HepG2 (cell line): ENCODE measurements at regions not wholly inside any gene's neighbourhood (a gene's known extent, or its start where the extent isn't known, plus 50 kb on each side); places are given as distances from the start of the nearest gene placed in this dataset.

Experiments
- CEBPB ChIP-seq: IDR thresholded peaks from 2 replicates; pipeline ENCODE4 v1.6.1; 2011; ENCODE audit warnings: low read depth, low read length, improper control_type of control experiment, borderline replicate concordance
- CHD4 ChIP-seq: fragments of 200-600 bp; sonication (generic); IDR thresholded peaks from 2 replicates; pipeline ENCODE4 v1.7.0; 2017; ENCODE audit warnings: mild to moderate bottlenecking, low read length, borderline replicate concordance
- FOXK1 ChIP-seq: sonication (generic); formaldehyde crosslinking; IDR thresholded peaks from 2 replicates; pipeline ENCODE4 v1.4.0; 2020; ENCODE audit warnings: low read depth, missing genetic modification reagents, borderline replicate concordance
- KLF6 ChIP-seq: IDR thresholded peaks from 2 replicates; pipeline ENCODE4 v1.8.0; 2016; ENCODE audit warnings: missing biosample characterization, missing genetic modification reagents
- NFKBIZ ChIP-seq: IDR thresholded peaks from 2 replicates; pipeline ENCODE4 v1.6.1; 2018; ENCODE audit warnings: missing genetic modification reagents, missing compliant biosample characterization
- SMYD3 ChIP-seq: sonication (generic); formaldehyde crosslinking; IDR thresholded peaks from 2 replicates; pipeline ENCODE4 v1.8.1; 2023; ENCODE audit warnings: mild to moderate bottlenecking, missing genetic modification reagents
- SOX6 ChIP-seq, 2 experiments: fragments of 450-650 bp in 1 of 2; sonication (generic) in 1 of 2; formaldehyde crosslinking in 1 of 2; IDR thresholded peaks; 2 replicates each; pipeline versions ENCODE4 v1.4.0 to v1.6.1; 2017 to 2020; ENCODE audit warnings: antibody characterized with exemption in 1 of 2, mild to moderate bottlenecking in 1 of 2, missing genetic modification reagents in 1 of 2
- TBX2 ChIP-seq: sonication (generic); formaldehyde crosslinking; IDR thresholded peaks from 2 replicates; pipeline ENCODE4 v1.5.0; 2020; ENCODE audit warnings: missing genetic modification reagents, mild to moderate bottlenecking, borderline replicate concordance
- TMF1 ChIP-seq: sonication (generic); formaldehyde crosslinking; IDR thresholded peaks from 2 replicates; pipeline ENCODE4 v1.8.1; 2022; ENCODE audit warnings: low read depth, missing genetic modification reagents
- ZNF33B ChIP-seq: sonication (generic); formaldehyde crosslinking; IDR thresholded peaks from 2 replicates; pipeline ENCODE4 v1.5.1; 2020; ENCODE audit warnings: mild to moderate bottlenecking, missing genetic modification reagents
- ZNF556 ChIP-seq: sonication (generic); formaldehyde crosslinking; IDR thresholded peaks from 2 replicates; pipeline ENCODE4 v1.4.0; 2020; ENCODE audit warnings: mild to moderate bottlenecking, missing genetic modification reagents, borderline replicate concordance
- ZNF737 ChIP-seq: sonication (generic); formaldehyde crosslinking; IDR thresholded peaks from 2 replicates; pipeline ENCODE4 v1.5.0; 2020; ENCODE audit warnings: missing genetic modification reagents, mild to moderate bottlenecking, borderline replicate concordance
- TF ChIP-seq, protein P1 (sequence below): sonication (generic); formaldehyde crosslinking; IDR thresholded peaks from 2 replicates; pipeline ENCODE4 v1.4.0; 2020; ENCODE audit warnings: mild to moderate bottlenecking, missing genetic modification reagents
- TF ChIP-seq, protein P2 (sequence below): sonication (generic); formaldehyde crosslinking; IDR thresholded peaks from 2 replicates; pipeline ENCODE4 v1.4.0; 2020; ENCODE audit warnings: missing genetic modification reagents
- TF ChIP-seq, protein P3 (sequence below): sonication (generic); formaldehyde crosslinking; IDR thresholded peaks from 2 replicates; pipeline ENCODE4 v1.5.0; 2020; ENCODE audit warnings: mild to moderate bottlenecking, missing genetic modification reagents, moderate library complexity
- TF ChIP-seq, protein P4 (sequence below): IDR thresholded peaks from 2 replicates; pipeline ENCODE4 v1.6.1; 2016; ENCODE audit warnings: missing compliant biosample characterization, missing genetic modification reagents, borderline replicate concordance
- TF ChIP-seq, protein P5 (sequence below): IDR thresholded peaks from 2 replicates; pipeline ENCODE4 v1.6.1; 2016
- TF ChIP-seq, protein P6 (sequence below): sonication (generic); formaldehyde crosslinking; IDR thresholded peaks from 2 replicates; pipeline ENCODE4 v1.4.0; 2020; ENCODE audit warnings: missing genetic modification reagents

DNA sequence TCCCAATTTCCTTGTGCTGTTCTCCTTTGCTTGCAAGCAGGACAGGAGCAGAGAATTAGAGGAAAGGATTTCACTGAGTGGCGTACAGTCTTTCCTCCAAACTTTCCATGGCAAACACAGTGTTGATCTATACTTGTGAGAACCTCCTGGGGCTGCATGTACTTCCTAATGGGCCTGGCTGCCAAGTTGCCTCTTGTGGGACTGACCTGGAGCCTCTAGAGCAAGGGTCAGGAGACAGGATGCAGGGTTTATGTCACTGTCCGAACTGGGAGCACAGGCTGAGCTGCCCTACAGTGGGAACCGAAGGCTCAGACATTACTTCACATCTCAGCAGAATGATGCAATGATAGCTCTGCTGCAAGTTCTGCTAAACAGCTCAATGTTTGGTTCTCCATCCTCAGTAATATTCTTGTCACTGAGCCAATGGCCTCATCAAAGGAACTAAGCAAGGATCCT, 102.3 kb downstream of the ENC1 start (continued):
- peak; percentile 40; the same call in 1 of the 2 replicates for TF ChIP-seq FOXK1 (CRISPR knock-in tag)
- TF ChIP-seq TBX2 (CRISPR knock-in tag): peak; percentile 65; the same call in 1 of the 2 replicates
- TF ChIP-seq, protein P1, sequence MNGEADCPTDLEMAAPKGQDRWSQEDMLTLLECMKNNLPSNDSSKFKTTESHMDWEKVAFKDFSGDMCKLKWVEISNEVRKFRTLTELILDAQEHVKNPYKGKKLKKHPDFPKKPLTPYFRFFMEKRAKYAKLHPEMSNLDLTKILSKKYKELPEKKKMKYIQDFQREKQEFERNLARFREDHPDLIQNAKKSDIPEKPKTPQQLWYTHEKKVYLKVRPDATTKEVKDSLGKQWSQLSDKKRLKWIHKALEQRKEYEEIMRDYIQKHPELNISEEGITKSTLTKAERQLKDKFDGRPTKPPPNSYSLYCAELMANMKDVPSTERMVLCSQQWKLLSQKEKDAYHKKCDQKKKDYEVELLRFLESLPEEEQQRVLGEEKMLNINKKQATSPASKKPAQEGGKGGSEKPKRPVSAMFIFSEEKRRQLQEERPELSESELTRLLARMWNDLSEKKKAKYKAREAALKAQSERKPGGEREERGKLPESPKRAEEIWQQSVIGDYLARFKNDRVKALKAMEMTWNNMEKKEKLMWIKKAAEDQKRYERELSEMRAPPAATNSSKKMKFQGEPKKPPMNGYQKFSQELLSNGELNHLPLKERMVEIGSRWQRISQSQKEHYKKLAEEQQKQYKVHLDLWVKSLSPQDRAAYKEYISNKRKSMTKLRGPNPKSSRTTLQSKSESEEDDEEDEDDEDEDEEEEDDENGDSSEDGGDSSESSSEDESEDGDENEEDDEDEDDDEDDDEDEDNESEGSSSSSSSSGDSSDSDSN (CRISPR knock-in tag): peak; percentile 99
- TF ChIP-seq, protein P2, sequence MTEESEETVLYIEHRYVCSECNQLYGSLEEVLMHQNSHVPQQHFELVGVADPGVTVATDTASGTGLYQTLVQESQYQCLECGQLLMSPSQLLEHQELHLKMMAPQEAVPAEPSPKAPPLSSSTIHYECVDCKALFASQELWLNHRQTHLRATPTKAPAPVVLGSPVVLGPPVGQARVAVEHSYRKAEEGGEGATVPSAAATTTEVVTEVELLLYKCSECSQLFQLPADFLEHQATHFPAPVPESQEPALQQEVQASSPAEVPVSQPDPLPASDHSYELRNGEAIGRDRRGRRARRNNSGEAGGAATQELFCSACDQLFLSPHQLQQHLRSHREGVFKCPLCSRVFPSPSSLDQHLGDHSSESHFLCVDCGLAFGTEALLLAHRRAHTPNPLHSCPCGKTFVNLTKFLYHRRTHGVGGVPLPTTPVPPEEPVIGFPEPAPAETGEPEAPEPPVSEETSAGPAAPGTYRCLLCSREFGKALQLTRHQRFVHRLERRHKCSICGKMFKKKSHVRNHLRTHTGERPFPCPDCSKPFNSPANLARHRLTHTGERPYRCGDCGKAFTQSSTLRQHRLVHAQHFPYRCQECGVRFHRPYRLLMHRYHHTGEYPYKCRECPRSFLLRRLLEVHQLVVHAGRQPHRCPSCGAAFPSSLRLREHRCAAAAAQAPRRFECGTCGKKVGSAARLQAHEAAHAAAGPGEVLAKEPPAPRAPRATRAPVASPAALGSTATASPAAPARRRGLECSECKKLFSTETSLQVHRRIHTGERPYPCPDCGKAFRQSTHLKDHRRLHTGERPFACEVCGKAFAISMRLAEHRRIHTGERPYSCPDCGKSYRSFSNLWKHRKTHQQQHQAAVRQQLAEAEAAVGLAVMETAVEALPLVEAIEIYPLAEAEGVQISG: peak; percentile 82
- TF ChIP-seq, protein P3, sequence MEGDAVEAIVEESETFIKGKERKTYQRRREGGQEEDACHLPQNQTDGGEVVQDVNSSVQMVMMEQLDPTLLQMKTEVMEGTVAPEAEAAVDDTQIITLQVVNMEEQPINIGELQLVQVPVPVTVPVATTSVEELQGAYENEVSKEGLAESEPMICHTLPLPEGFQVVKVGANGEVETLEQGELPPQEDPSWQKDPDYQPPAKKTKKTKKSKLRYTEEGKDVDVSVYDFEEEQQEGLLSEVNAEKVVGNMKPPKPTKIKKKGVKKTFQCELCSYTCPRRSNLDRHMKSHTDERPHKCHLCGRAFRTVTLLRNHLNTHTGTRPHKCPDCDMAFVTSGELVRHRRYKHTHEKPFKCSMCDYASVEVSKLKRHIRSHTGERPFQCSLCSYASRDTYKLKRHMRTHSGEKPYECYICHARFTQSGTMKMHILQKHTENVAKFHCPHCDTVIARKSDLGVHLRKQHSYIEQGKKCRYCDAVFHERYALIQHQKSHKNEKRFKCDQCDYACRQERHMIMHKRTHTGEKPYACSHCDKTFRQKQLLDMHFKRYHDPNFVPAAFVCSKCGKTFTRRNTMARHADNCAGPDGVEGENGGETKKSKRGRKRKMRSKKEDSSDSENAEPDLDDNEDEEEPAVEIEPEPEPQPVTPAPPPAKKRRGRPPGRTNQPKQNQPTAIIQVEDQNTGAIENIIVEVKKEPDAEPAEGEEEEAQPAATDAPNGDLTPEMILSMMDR: 0 out of 2 replicates have a peak, but pooled peaks have one; percentile 8
- no peak for TF ChIP-seq ZNF33B (CRISPR knock-in tag)
- TF ChIP-seq SOX6 (IDR thresholded peaks at IDR 0.05): no peak
- peak; percentile 85 for TF ChIP-seq SOX6 (CRISPR knock-in tag; IDR thresholded peaks at IDR 0.05)
- TF ChIP-seq KLF6 (CRISPR knock-in tag): peak; percentile 38; the same call in 1 of the 2 replicates
- TF ChIP-seq NFKBIZ (CRISPR knock-in tag): peak; percentile 53; the same call in 1 of the 2 replicates
- 0 out of 2 replicates have a peak, but pooled peaks have one; percentile 34 for TF ChIP-seq SMYD3 (CRISPR knock-in tag)
- no peak for TF ChIP-seq ZNF737 (CRISPR knock-in tag)
- TF ChIP-seq TMF1 (CRISPR knock-in tag): 0 out of 2 replicates have a peak, but pooled peaks have one; percentile 21
- TF ChIP-seq, protein P4, sequence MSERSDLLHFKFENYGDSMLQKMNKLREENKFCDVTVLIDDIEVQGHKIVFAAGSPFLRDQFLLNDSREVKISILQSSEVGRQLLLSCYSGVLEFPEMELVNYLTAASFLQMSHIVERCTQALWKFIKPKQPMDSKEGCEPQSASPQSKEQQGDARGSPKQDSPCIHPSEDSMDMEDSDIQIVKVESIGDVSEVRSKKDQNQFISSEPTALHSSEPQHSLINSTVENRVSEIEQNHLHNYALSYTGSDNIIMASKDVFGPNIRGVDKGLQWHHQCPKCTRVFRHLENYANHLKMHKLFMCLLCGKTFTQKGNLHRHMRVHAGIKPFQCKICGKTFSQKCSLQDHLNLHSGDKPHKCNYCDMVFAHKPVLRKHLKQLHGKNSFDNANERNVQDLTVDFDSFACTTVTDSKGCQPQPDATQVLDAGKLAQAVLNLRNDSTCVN (CRISPR knock-in tag): peak; percentile 94
- TF ChIP-seq, protein P5, sequence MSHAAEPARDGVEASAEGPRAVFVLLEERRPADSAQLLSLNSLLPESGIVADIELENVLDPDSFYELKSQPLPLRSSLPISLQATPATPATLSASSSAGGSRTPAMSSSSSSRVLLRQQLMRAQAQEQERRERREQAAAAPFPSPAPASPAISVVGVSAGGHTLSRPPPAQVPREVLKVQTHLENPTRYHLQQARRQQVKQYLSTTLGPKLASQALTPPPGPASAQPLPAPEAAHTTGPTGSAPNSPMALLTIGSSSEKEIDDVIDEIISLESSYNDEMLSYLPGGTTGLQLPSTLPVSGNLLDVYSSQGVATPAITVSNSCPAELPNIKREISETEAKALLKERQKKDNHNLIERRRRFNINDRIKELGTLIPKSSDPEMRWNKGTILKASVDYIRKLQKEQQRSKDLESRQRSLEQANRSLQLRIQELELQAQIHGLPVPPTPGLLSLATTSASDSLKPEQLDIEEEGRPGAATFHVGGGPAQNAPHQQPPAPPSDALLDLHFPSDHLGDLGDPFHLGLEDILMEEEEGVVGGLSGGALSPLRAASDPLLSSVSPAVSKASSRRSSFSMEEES: peak; percentile 73
- TF ChIP-seq CHD4: no peak
- peak; percentile 100 for TF ChIP-seq CEBPB
- peak; percentile 80; the same call in 1 of the 2 replicates for TF ChIP-seq ZNF556
- TF ChIP-seq, protein P6, sequence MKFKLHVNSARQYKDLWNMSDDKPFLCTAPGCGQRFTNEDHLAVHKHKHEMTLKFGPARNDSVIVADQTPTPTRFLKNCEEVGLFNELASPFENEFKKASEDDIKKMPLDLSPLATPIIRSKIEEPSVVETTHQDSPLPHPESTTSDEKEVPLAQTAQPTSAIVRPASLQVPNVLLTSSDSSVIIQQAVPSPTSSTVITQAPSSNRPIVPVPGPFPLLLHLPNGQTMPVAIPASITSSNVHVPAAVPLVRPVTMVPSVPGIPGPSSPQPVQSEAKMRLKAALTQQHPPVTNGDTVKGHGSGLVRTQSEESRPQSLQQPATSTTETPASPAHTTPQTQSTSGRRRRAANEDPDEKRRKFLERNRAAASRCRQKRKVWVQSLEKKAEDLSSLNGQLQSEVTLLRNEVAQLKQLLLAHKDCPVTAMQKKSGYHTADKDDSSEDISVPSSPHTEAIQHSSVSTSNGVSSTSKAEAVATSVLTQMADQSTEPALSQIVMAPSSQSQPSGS (CRISPR knock-in tag): peak; percentile 96
